ENCODE measurements at regions not wholly inside any gene's neighbourhood (a gene's known extent, or its start where the extent isn't known, plus 50 kb on each side); places are given as distances from the start of the nearest gene placed in this dataset.
A peak's percentile ranks its signal among the peaks of the same experiment; 100 is the strongest.

- Mint-ChIP-seq H3K4me1 (ENCODE audit: unreplicated experiment) (peaks cover 11% of the 10 kb centered on the region), H3K27me3 (ENCODE audit: unreplicated experiment) (peaks cover 8% of the 10 kb centered on the region), H3K4me3 (ENCODE audit: unreplicated experiment) (no peak overlapping the region), H3K9me3 (ENCODE audit: unreplicated experiment) (no peaks in the 10 kb centered on the region), H3K36me3 (ENCODE audit: low read depth, unreplicated experiment) (no peaks in the 10 kb centered on the region), H3K27ac (ENCODE audit: unreplicated experiment) (no peak overlapping the region)
- TF ChIP-seq CTCF (IDR thresholded peaks at IDR 0.05; ENCODE audit: unreplicated experiment) = no peak
- no peak for DNase-seq (ENCODE audit: low spot score)
These were observed 162.6 kb upstream of the USP25 start for GRCh38 chr21:15567191-15567590.

- peaks cover 11% of the 10 kb centered on the region for H3K4me1 Mint-ChIP-seq (ENCODE audit: unreplicated experiment)
- no peak for DNase-seq (ENCODE audit: low spot score)
- no peak overlapping the region for H3K4me3 Mint-ChIP-seq (ENCODE audit: unreplicated experiment)
- no peaks in the 10 kb centered on the region for H3K27me3 Mint-ChIP-seq (ENCODE audit: unreplicated experiment)
- no peak overlapping the region for H3K27ac Mint-ChIP-seq (ENCODE audit: unreplicated experiment)
- no peak for TF ChIP-seq CTCF (IDR thresholded peaks at IDR 0.05; ENCODE audit: unreplicated experiment)
- no peaks in the 10 kb centered on the region for H3K9me3 Mint-ChIP-seq (ENCODE audit: unreplicated experiment)
- no peaks in the 10 kb centered on the region for H3K36me3 Mint-ChIP-seq (ENCODE audit: low read depth, unreplicated experiment)
These were observed 161.3 kb upstream of the USP25 start for GRCh38 chr21:15568516-15568915.

GRCh38 chr21:15586752-15587427, 142.9 kb upstream of the USP25 start:
- peaks cover 6% of the 10 kb centered on the region for H3K4me1 Mint-ChIP-seq (ENCODE audit: unreplicated experiment)
- H3K36me3 Mint-ChIP-seq (ENCODE audit: low read depth, unreplicated experiment) = no peaks in the 10 kb centered on the region
- no peak for DNase-seq (ENCODE audit: low spot score)
- TF ChIP-seq CTCF (IDR thresholded peaks at IDR 0.05; ENCODE audit: unreplicated experiment) = no peak
- no peaks in the 10 kb centered on the region for H3K9me3 Mint-ChIP-seq (ENCODE audit: unreplicated experiment)
- no peak overlapping the region for H3K27ac Mint-ChIP-seq (ENCODE audit: unreplicated experiment)
- no peak overlapping the region for H3K4me3 Mint-ChIP-seq (ENCODE audit: unreplicated experiment)
- H3K27me3 Mint-ChIP-seq (ENCODE audit: unreplicated experiment) = peaks cover 1% of the 10 kb centered on the region

GRCh38 chr21:15592271-15592860, 137.4 kb upstream of the USP25 start:
- Mint-ChIP-seq H3K4me1 (ENCODE audit: unreplicated experiment) (no peaks in the 10 kb centered on the region), H3K27me3 (ENCODE audit: unreplicated experiment) (no peaks in the 10 kb centered on the region), H3K36me3 (ENCODE audit: low read depth, unreplicated experiment) (no peaks in the 10 kb centered on the region), H3K9me3 (ENCODE audit: unreplicated experiment) (no peaks in the 10 kb centered on the region), H3K27ac (ENCODE audit: unreplicated experiment) (no peak overlapping the region), H3K4me3 (ENCODE audit: unreplicated experiment) (no peak overlapping the region)
- peak; percentile 7 for DNase-seq (ENCODE audit: low spot score)
- peak; percentile 63 for TF ChIP-seq CTCF (IDR thresholded peaks at IDR 0.05; ENCODE audit: unreplicated experiment)

DNA sequence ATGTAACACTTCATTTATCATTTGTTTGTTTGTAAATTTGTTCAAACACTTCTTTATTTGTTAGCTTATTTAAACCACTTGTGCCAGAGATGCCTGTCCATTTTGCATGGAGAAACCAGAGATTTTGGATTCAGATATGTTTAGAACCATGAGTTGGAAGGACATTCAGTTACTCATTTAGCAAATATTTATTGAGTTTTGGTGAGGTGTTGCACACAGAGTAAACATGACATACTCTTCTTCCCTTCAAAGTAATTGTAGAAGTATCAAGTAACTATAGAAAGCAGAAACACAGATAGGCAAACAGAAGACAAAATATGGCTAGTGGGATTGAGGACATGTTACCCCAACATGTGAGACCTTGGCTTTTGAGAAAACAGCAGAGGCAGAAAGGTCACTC, 136.8 kb upstream of the USP25 start:
- H3K36me3 Mint-ChIP-seq (ENCODE audit: low read depth, unreplicated experiment) = no peaks in the 10 kb centered on the region
- H3K27me3 Mint-ChIP-seq (ENCODE audit: unreplicated experiment) = no peaks in the 10 kb centered on the region
- no peak overlapping the region for H3K4me3 Mint-ChIP-seq (ENCODE audit: unreplicated experiment)
- no peak for TF ChIP-seq CTCF (IDR thresholded peaks at IDR 0.05; ENCODE audit: unreplicated experiment)
- no peaks in the 10 kb centered on the region for H3K4me1 Mint-ChIP-seq (ENCODE audit: unreplicated experiment)
- no peak for DNase-seq (ENCODE audit: low spot score)
- H3K27ac Mint-ChIP-seq (ENCODE audit: unreplicated experiment) = no peak overlapping the region
- no peaks in the 10 kb centered on the region for H3K9me3 Mint-ChIP-seq (ENCODE audit: unreplicated experiment)

All from endothelial cell (in vitro differentiated cells).